Dermis blood vessel endothelial cell (primary cell): ENCODE measurements at regions not wholly inside any gene's neighbourhood (a gene's known extent, or its start where the extent isn't known, plus 50 kb on each side); places are given as distances from the start of the nearest gene placed in this dataset.

Source experiments
- DNase-seq: peaks from one replicate; pipeline ENCODE4 v3.0.0; 2010

- no peak for DNase-seq
Measured at GRCh38 chr2:217687771-217688170, 315.0 kb downstream of the TNS1 start.

GRCh38 chr2:217685255-217685605 is 317.6 kb downstream of the TNS1 start:
- DNase-seq = no peak

- no peak for DNase-seq
Measured at GRCh38 chr2:217684431-217685254, 318.2 kb downstream of the TNS1 start.

DNA sequence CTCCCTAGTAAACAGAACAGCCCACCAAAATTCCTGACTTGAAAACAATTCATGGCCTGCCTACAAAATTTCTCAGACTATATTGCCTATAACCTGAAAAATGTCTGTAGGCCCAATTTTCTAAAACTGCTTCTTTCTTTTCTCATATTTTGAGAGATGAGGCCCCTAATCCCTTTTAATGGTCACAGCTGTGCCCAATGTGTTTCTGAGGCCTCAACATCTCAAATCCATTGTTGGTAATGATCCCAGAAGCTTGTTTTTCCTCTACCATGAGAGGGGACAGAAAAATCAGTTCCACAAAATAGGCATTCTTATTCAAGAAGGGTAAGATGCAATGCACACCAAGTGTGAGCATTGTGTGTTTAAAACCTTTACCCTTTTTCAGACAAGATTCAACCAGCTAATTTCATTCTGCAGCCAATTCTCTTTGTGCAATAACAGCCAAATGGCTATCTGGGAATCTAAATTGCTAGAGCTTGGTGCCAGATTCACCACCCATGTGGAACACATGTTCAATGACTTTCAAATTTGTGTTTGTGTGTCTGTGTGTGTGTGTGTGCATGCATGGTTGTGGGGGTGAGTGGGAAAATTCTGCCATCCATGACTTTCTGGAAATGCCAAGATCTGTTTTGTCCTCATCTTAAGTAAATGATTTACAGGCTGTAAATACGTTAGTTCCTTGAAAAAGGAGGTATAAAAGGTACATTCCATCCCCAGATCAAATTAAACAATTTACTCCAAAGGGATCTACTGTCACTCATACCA is 319.5 kb downstream of the TNS1 start:
- DNase-seq = no peak

GRCh38 chr2:217681791-217682190 is 321.0 kb downstream of the TNS1 start:
- DNase-seq = no peak

- no peak for DNase-seq
Measured at GRCh38 chr2:217680381-217680780, 322.4 kb downstream of the TNS1 start.

- no peak for DNase-seq
Measured at GRCh38 chr2:217673627-217674026, 329.2 kb downstream of the TNS1 start.

DNA sequence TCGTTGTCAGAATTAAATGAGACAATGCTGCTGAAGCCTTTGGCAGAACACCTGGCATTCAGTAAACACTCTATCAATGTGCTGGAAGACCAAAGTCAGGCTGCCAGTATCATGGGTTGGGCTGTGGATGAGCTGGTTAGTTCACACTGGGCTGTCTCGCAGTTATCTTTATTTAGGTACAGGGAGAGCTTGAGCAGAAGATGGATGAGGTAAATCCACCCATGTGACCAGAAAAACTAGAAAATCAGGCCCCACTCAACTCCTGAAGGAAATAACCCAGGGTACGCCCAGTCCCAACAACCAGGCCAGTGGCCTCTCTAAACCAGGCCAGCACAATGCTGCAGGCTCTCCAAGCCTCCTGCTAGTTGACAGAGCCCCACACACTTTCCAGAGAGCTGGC is 330.3 kb downstream of the TNS1 start:
- DNase-seq = no peak

DNA sequence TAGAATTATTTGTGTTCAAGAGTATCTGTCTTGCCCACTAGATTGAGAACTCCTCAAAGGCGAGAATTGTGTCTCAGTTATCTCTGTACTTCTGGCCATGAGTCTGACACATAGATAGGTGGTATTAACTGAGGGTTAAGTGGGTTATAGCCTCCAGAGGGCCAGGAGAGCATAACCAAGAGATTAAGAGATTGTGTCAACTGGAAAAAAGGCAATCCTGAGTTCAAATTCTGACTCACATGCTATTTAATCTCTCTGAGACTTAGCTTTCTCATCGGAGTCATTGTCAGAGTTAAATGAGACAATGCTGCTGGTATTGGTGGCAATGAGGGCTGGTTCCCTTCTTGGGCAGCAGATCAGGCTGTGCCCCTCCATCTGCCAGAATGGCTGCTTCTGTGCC is 330.9 kb downstream of the TNS1 start:
- no peak for DNase-seq

DNA sequence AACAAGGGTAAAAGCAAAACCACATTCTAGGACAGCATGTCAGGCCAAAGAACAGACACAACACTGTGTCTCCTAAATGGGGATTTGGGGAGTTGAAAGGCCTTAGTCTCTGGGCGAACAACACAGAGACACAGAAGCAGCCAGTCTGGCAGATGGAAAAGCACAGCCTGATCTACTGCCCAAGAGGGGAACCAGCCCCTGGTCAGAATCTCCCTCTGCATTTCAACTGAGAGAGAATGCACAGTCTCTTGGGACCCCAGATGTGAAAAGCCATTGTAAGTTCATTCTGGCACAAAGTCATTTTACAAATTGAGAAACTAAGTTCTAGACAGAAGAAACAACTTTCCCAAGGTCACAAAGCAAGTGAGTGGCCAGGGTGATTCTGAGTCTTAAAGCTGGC is 331.7 kb downstream of the TNS1 start:
- no peak for DNase-seq

- DNase-seq = no peak
Measured at GRCh38 chr2:217669831-217670230, 333.0 kb downstream of the TNS1 start.

GRCh38 chr2:217667512-217667911 is 335.3 kb downstream of the TNS1 start:
- DNase-seq = no peak

- DNase-seq = no peak
Measured at GRCh38 chr2:217667035-217667434, 335.8 kb downstream of the TNS1 start.

GRCh38 chr2:217666338-217666737 is 336.5 kb downstream of the TNS1 start:
- no peak for DNase-seq

DNA sequence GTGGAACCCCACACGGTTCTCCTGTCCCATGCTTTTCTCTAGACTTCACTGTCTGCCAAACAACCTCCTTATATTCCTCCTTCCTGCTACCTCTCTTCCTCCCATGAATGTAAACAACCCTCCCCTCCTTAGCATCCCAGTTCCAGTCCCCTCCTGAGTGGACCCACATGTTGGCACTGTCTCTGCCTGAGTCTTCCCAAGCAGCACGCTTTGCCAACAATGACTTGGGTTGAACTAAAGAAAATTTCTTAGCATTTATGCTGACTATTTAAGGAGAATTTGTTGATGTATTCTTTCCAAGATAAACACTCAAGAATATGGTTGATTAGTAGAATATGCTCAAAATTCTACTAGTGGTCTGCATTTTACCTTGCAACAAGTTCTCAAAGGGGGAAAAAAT is 338.0 kb downstream of the TNS1 start:
- no peak for DNase-seq

DNA sequence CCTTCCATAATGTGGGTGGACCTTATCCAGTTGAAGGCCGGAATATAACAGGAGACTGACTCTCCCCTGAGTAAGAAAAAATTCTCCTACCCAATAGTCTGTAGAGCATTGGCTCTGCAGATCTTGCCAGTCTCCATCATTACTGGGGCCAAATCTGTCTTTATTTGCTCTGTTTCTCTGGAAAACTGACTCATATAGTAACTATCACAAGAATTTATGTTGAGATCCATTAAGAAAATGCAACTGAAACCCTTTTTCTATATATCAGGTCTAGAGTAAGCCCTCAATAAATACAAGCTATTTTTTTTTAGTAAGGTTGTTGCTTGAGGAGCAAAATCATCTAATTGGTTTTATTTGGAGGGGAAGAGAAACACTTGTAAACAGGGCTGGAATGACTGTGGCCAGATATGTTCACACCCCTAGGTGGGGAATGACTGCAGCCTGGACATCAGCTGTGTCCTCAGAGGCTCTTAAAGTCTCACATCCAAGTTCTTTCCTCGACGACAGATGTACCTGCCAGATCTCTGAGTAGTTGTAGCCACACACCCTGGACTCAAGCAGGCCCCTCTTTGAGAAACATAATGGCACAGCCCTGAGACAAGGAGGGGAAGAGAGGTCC is 339.7 kb downstream of the TNS1 start:
- DNase-seq = no peak

DNA sequence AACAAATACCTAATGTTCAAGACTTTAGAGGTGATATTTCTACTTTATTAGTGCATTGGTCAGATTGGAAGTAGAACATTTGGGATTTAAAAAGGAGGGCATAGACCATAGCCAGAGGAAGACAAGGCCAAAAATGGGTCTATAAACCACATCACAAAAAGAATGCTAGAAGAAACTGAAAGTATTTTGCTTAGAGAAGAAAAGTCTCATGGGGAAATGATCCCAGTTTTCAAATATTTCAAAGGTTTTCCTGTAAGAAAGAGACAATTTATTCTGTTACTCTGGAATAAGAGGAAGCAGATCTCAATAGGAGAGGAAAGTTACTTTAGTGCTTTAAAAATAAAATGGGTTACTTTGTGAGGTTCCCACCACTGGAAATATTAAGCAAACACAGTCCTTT is 341.4 kb downstream of the TNS1 start:
- no peak for DNase-seq

GRCh38 chr2:217660423-217660822 is 342.4 kb downstream of the TNS1 start:
- DNase-seq = no peak

GRCh38 chr2:217658806-217659205 is 344.0 kb downstream of the TNS1 start:
- no peak for DNase-seq

GRCh38 chr2:217657252-217657651 is 345.5 kb downstream of the TNS1 start:
- DNase-seq = no peak

DNA sequence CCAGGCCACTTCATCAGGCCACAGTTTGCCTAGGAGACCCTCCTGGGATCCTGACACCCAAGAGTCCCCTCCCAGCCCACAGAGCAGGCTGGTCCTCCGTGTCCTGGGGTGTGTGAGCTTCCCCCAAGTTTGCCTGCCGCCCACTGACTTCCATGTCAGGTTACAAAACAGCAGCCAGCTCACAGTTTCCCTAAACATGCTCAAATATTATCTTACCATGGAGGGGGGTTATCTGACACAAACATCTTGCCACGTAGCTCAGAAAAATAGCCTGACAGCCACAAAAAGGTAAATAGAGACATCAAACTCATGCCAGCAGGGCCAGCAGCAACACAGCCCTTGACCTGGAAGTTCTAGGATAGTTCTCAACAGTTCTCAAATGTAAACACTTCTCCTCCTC is 346.5 kb downstream of the TNS1 start:
- DNase-seq = no peak

DNA sequence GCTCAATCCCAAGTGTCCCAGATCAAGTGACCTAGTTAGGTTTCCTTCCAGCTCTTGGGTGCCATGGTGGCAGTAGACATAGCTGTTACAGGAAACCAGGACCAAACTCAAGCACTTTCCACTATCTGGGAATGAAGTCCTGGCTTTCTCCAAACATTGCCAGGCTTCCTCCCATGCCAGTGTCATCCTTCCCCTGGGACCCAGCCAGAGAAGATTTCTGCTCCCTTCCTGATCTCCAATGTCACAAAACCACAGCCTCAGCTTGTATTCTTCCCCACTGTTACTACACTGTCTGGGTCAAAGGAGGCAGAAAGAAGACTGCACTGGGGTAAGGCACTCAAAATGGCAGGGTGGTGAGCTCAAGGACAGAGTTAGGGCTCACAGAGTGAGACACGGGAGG is 347.1 kb downstream of the TNS1 start:
- DNase-seq = no peak

DNA sequence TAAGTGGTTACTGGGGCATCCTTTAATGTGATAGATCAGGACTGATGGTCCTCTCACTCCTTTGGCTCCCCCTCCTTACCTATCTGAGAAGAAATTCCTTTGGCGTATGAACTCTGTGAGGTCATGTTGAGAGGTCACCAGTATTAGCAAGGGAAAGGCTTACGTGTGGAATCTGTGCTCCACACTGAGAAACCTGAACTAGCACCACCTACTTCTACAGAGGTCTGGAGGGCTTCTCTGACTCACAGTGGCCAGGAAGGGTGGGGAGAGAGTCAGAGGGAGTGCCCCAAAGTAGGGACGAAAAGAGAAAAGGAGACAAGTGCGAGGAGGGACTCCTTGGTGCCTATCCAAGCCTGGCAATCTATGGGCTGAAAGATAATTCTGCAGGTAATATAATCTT is 348.6 kb downstream of the TNS1 start:
- DNase-seq = no peak
